ENCODE measurements at regions not wholly inside any gene's neighbourhood (a gene's known extent, or its start where the extent isn't known, plus 50 kb on each side); places are given as distances from the start of the nearest gene placed in this dataset.

GRCh38 chr12:92226961-92227360 is 81.3 kb upstream of the BTG1 start:
- TF ChIP-seq EZH2 (IDR thresholded peaks at IDR 0.05; ENCODE audit: borderline replicate concordance, control insufficient read depth, low read depth, low read length) (no peak), CTCF (IDR thresholded peaks at IDR 0.05 in 2 of 3, conservative IDR thresholded peaks at IDR 0.05 in 1 of 3; ENCODE audit: control insufficient read depth in 2 of 3, extremely low read depth in 1 of 3, insufficient read depth in 1 of 3, low read depth in 3 of 3, low read length in 3 of 3) (no peak), RAD21 (IDR thresholded peaks at IDR 0.05; ENCODE audit: insufficient read depth, low read depth, low read length) (no peak), EP300 (IDR thresholded peaks at IDR 0.05; ENCODE audit: borderline replicate concordance in 1 of 2, control insufficient read depth in 1 of 2, low read depth in 2 of 2, low read length in 2 of 2) (no peak), YY1 (IDR thresholded peaks at IDR 0.05; ENCODE audit: low read depth, low read length) (no peak), RFX5 (IDR thresholded peaks at IDR 0.05; ENCODE audit: low read depth, low read length) (no peak), ATF7 (IDR thresholded peaks at IDR 0.05; ENCODE audit: low read depth) (no peak), USF2 (IDR thresholded peaks at IDR 0.05; ENCODE audit: borderline replicate concordance, low read depth, low read length) (no peak), SUZ12 (IDR thresholded peaks at IDR 0.05; ENCODE audit: unreplicated experiment) (no peak), POLR2A (IDR thresholded peaks at IDR 0.05; ENCODE audit: low read depth, low read length) (no peak), RAD51 (IDR thresholded peaks at IDR 0.05) (no peak)

Data from GM12878 (cell line).